Activated B cell treated with CpG ODN at 0.5 μM for 24 hours (primary cell): ENCODE measurements at regions not wholly inside any gene's neighbourhood (a gene's known extent, or its start where the extent isn't known, plus 50 kb on each side); places are given as distances from the start of the nearest gene placed in this dataset.

ENCODE experiments used
- ATAC-seq: fragments of 200-7000 bp; cut with Tn5 transposase; one replicate; pipeline ENCODE4 v1.10.0; 2021; ENCODE audit warnings: low read depth, mild to moderate bottlenecking, moderate library complexity
- CTCF ChIA-PET: fragments of 350-600 bp; sonication (Branson Sonifier 250); formaldehyde crosslinking; loops from one replicate; lab custom pipeline; 2021; ENCODE audit warnings: antibody characterized with exemption; lab: Charles Lee
- POLR2A ChIA-PET: fragments of 350-600 bp; sonication (Branson Sonifier 250); formaldehyde crosslinking; loops from one replicate; lab custom pipeline; 2021; ENCODE audit warnings: antibody characterized with exemption; lab: Charles Lee
- DNase-seq: peaks from one replicate; pipeline ENCODE4 v3.0.0; 2022
- H3K27ac Mint-ChIP-seq: one replicate; pipeline ENCODE4 v1.8.0; 2020; ENCODE audit warnings: mixed read lengths
- H3K27me3 Mint-ChIP-seq: one replicate; pipeline ENCODE4 v1.8.0; 2021; ENCODE audit warnings: mixed read lengths
- H3K36me3 Mint-ChIP-seq: one replicate; pipeline ENCODE4 v1.8.0; 2021; ENCODE audit warnings: low read depth, mixed read lengths
- H3K4me1 Mint-ChIP-seq: one replicate; pipeline ENCODE4 v1.8.0; 2021; ENCODE audit warnings: mixed read lengths
- H3K4me3 Mint-ChIP-seq: one replicate; pipeline ENCODE4 v1.8.0; 2020; ENCODE audit warnings: mild to moderate bottlenecking, mixed read lengths
- H3K9me3 Mint-ChIP-seq: one replicate; pipeline ENCODE4 v1.8.0; 2020; ENCODE audit warnings: mixed read lengths
- intact Hi-C: fragments of 100-400 bp; cut with micrococcal nuclease; formaldehyde crosslinking; loops from one replicate; pipeline ENCODE4 v1.15.1; 2024
- TF ChIP-seq, protein P1 (sequence below): fragments of 200-600 bp; IDR thresholded peaks from one replicate; pipeline ENCODE4 v1.8.0; 2022; ENCODE audit warnings: antibody characterized with exemption, mild to moderate bottlenecking

DNA sequence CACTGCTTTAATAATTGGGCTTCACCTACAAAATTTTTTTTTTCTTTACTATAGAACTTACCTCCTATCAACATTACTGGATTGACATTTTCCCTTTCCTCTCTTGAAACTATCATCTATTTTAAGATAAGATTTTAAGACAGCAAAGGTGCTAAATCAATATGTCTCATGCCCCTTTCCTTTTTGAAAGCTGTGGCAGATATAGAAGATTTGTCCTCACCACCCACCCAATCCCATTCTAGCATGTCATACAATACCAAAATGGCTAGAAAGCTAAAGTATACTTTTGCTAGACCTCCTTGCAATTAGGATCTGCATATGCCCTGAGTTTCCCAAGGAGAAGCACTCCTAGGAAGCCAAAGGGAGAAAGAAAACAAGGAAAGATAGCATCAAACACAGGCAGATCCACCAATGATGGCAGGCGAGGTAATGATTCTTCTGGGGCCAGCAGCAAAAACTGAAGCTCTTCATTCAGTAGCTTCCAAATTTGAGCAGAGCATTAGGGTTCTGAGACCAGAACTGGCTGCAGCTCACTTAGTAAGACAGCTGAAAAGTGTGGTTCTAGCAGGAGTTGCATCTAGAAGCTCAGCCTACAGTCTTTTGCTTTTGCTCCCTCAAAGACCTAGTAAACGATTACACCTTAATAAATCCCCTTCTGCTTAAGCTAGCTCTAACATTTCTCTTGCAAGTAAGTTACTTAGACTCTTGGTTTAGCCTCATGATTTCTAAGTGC, 242.1 kb downstream of the ZEB2 start:
- Mint-ChIP-seq H3K36me3 (no peaks in the 10 kb centered on the region), H3K27me3 (no peaks in the 10 kb centered on the region), H3K27ac (no peak overlapping the region), H3K9me3 (no peaks in the 10 kb centered on the region), H3K4me3 (no peak overlapping the region), H3K4me1 (peaks cover 14% of the 10 kb centered on the region)
- POLR2A ChIA-PET, result no interaction called here
- ATAC-seq (no peak), DNase-seq (no peak)
- CTCF ChIA-PET, result no interaction called here
- intact Hi-C loops, result no loop called here
- TF ChIP-seq, protein P1, sequence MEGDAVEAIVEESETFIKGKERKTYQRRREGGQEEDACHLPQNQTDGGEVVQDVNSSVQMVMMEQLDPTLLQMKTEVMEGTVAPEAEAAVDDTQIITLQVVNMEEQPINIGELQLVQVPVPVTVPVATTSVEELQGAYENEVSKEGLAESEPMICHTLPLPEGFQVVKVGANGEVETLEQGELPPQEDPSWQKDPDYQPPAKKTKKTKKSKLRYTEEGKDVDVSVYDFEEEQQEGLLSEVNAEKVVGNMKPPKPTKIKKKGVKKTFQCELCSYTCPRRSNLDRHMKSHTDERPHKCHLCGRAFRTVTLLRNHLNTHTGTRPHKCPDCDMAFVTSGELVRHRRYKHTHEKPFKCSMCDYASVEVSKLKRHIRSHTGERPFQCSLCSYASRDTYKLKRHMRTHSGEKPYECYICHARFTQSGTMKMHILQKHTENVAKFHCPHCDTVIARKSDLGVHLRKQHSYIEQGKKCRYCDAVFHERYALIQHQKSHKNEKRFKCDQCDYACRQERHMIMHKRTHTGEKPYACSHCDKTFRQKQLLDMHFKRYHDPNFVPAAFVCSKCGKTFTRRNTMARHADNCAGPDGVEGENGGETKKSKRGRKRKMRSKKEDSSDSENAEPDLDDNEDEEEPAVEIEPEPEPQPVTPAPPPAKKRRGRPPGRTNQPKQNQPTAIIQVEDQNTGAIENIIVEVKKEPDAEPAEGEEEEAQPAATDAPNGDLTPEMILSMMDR, result no peak

DNA sequence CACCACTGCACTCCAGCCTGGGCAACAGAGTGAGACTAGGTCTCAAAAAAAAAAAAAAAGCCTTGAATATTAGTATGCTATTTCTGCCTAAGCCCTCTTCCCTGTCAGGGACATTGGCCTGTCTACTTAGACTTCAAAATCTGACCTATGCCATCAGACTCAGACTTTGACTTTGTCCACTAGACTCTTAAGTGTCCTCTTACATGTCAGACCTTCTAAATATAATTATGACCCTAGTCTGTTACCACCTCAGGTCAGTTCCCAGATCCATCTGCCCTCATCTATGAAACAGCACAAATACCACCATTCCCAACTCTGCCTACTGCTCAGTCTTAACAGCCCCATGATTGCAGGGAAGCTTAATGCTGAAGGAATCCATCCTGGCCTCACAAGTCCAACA, 244.6 kb downstream of the ZEB2 start:
- Mint-ChIP-seq H3K4me3 (no peak overlapping the region), H3K4me1 (peaks cover 12% of the 10 kb centered on the region), H3K27me3 (no peaks in the 10 kb centered on the region), H3K27ac (no peak overlapping the region), H3K9me3 (no peaks in the 10 kb centered on the region), H3K36me3 (no peaks in the 10 kb centered on the region)
- POLR2A ChIA-PET, result no interaction called here
- no peak for ATAC-seq
- TF ChIP-seq, protein P1, result no peak
- CTCF ChIA-PET, result no interaction called here
- no peak for DNase-seq
- intact Hi-C loops, result no loop called here

DNA sequence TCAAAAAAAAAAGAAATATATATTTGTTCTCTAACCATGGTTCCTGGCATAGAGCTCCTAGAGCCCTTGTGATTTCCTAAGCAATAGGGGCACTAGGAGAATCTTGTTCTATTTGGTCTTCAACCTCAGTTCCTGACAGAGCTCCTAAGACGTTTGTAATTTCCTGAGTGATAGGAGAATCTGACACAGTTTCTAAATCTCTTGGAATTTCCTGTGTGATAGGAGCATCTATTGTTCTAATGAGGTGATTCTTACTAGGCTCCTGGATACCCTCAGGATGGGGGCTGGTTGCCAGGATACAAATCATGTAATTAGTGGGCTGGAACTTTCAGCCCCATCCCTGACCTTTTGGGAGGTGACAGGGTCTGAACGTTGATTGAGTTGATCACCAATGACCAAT, 245.8 kb downstream of the ZEB2 start:
- no peaks in the 10 kb centered on the region for H3K36me3 Mint-ChIP-seq
- intact Hi-C loops, result no loop called here

DNA sequence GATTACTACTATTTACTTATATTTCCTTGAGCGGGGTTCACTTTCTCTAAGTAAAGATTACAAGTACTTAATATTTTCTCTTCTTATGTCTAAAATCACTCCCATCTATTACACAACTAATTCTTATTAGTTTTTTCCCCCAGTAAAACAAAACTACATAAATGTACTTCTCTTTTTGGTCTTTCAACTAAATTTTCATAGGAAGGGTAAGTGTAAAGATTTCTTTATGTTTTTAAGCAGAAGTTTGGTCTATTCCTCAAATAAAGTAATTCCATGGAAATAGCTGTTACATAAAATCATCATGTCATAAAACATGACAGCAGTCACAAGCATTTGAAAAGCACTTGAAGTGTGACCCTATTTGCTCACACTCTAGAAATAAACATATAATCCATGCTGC, 249.0 kb downstream of the ZEB2 start:
- no peak overlapping the region for H3K27ac Mint-ChIP-seq
- DNase-seq (no peak), ATAC-seq (no peak)
- TF ChIP-seq, protein P1, result no peak
- POLR2A ChIA-PET, result no interaction called here
- no peaks in the 10 kb centered on the region for H3K27me3 Mint-ChIP-seq
- H3K9me3 Mint-ChIP-seq, result no peaks in the 10 kb centered on the region
- no peak overlapping the region for H3K4me3 Mint-ChIP-seq
- intact Hi-C loops, result no loop called here
- no peaks in the 10 kb centered on the region for H3K36me3 Mint-ChIP-seq
- peaks cover 28% of the 10 kb centered on the region for H3K4me1 Mint-ChIP-seq
- CTCF ChIA-PET, result interaction anchor here (0.6 kb wide), 1 partner anchor 410 kb away, joined by 3 read pairs; no protein-coding TSS in a partner anchor

More for the DNA sequence above, 245.8 kb downstream of the ZEB2 start:
- CTCF ChIA-PET, result no interaction called here
- Mint-ChIP-seq H3K27me3 (no peaks in the 10 kb centered on the region), H3K9me3 (no peaks in the 10 kb centered on the region), H3K27ac (no peak overlapping the region), H3K4me1 (peaks cover 9% of the 10 kb centered on the region), H3K4me3 (no peak overlapping the region)
- POLR2A ChIA-PET, result interaction anchor here (0.7 kb wide), 1 partner anchor 108 kb away, joined by 3 read pairs; no protein-coding TSS in a partner anchor
- DNase-seq (no peak), ATAC-seq (no peak)
- TF ChIP-seq, protein P1, result no peak

DNA sequence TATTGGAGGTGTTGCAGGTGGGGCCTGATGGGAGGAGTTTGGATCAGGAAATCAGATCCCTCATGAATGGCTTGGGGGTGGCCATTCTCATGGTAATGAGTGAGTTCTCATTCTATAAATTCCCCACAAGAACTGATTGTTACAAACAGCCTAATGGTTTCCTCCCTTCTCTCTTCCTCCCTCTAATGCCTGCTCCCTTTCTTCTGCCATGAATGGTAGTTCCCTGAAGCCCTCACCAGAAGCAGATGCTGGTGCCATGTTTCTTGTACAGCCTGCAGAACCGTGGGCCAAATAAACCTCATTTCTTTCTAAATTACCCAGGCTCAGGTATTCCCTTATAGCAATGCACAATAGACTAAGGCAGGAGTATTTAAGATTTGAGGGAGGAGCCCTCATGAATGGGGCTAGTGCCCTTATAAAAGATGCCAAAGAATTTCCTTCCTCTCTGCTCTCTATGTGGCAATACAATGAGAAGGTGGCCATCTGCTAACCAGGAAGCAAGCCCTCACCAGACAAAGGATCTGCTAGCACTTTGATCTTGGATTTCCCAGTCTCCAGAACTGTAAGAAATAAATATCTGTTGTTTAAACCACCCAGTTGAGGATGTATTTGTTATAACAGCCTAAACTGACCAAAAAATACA, 251.8 kb downstream of the ZEB2 start:
- ATAC-seq, result no peak
- intact Hi-C loops, result no loop called here
- no peak overlapping the region for H3K4me3 Mint-ChIP-seq
- no peak for DNase-seq
- TF ChIP-seq, protein P1, result no peak
- ChIA-PET CTCF (no interaction called here), POLR2A (no interaction called here)
- H3K27me3 Mint-ChIP-seq, result no peaks in the 10 kb centered on the region
- peaks cover 2% of the 10 kb centered on the region for H3K9me3 Mint-ChIP-seq
- H3K4me1 Mint-ChIP-seq, result peaks cover 33% of the 10 kb centered on the region
- no peaks in the 10 kb centered on the region for H3K36me3 Mint-ChIP-seq
- H3K27ac Mint-ChIP-seq, result no peak overlapping the region
